Stimulated activated CD8-positive, alpha-beta memory T cell treated with anti-CD3 and anti-CD28 coated beads, Interleukin-7, amount 100 ng/mL, for 1 hour (primary cell): ENCODE measurements at regions not wholly inside any gene's neighbourhood (a gene's known extent, or its start where the extent isn't known, plus 50 kb on each side); places are given as distances from the start of the nearest gene placed in this dataset.
"Not testable (repeated sequence)": the region's sequence is repeated elsewhere in the genome, so short reads cannot be mapped to it uniquely, and the experiment has no call there.

ENCODE experiments used
- DNase-seq, 2 donors: peaks; one replicate each; pipeline ENCODE4 v3.0.0-alpha.2; 2020; ENCODE audit warnings: low read depth in 2 of 2

DNA sequence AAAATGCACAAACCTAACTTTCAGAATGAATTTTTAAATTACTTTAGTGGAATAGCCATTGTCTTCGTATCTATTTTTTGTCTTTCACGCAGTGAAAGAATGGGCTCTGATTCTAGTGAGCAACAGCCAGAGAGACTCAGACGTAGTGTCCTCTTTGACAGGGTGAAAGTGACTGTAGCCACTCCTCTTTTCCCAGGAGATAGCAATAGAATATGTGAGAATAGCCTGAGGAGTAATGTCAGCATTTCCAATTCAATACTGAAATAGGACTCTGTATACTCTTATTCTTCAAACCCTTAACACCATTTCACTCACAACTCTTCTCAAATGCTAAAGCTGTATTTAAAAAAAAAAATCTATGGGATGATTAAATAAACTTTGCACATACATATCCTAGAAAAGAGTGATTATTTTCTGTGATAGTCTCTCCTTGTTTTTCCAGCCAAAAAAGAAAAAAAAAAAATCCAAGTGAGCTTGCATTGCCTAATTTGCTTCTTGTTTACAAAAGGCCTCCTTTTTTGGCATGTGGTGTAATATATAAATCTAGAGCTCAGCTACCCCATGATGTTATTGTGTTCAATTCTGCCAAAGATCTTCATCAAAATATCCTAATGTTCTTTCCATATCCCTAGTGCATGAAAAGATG lies 626.1 kb upstream of the SLITRK6 start:
- DNase-seq, result no peak

DNA sequence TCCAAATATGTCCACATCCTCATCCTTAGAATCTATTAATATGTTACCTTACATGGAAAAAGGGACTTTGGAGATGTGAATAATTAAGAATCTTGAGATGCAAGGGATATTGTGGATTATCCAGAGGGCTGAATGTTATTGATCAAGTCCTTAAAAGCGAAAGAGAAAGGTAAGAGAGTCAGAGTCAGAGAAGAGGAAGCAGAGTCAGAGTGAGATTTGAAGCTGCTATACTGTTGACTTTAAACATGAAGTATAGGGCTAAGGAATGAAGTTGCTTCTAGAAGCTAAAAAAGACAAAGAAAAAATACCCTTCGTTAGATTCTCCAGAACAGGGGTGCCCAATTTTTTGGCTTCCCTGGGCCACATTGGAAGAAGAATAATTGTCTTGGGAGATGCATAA lies 627.2 kb upstream of the SLITRK6 start:
- DNase-seq, result no peak

DNA sequence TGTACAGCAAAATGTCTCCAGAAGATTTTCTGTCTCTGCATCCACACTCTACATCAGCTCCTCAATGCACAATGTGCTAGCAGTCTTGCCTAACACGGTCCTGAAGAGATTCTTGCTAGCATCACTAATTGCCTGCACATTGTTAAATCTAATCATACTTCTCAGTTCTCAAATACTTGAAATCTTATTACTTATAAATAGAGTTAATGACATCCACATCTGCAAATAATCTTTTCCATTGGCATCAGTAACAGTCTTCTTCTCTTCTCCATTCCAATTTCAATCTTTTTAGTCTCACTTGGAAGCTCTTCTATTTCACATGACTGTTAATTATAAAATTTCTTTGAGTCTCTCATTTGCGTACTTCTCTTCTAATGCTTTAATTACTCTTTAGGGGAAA lies 630.5 kb upstream of the SLITRK6 start:
- DNase-seq, result no peak

DNA sequence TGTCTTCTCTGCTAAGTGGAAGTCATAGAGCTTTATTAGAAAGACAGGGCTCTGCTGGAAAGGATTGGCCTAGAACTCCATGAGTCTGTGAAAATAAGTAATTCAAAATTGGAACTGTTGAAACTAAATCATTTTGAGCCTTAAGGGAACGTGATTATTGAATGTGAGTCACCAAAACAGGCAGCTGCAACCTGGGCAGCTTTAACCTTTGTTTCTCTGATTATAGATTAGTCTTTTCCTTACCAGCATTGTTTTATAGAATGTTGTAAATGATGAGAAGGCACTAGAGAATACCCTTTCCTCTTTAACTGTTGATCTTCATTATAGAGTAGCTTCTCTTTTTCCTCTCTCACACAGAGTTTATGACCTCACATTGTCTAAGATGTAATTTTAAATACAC lies 638.8 kb upstream of the SLITRK6 start:
- DNase-seq, result no peak

DNA sequence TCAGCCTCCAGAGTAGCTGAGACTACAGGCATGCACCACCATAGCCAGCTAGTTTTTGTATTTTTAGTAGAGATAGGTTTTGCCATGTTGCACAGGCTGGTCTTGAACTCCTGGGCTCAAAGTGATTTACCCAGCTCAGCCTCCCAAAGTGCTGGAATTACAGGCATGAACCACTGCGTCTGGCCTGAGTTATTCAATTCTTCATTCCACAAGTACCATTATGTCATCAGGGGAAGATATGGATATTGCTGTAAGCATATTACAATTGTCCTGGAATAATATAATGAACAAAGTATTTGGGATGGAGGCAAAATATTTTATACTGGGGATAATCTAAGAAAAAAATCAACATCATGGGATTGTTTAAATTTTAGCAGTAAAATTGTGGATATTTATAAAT lies 646.0 kb upstream of the SLITRK6 start:
- DNase-seq, result no peak

DNA sequence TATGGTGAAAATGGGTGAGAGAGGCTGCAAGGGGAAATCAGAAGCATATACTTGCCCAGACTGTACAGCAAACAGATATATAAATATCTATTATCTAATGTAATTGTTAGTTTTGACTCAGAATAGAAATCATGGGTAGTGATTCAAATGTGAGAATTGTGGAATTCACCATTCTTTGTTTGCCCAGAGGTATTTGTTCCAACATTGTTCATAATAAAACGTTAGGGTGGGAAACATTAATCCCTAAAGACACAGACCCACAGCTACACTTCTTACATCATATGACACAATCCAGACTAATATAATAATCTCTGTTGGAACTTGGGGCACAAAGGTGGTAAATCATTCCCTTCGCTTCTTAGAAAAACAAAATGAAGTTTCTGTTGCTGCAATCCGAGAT lies 646.5 kb upstream of the SLITRK6 start:
- DNase-seq, result no peak

DNA sequence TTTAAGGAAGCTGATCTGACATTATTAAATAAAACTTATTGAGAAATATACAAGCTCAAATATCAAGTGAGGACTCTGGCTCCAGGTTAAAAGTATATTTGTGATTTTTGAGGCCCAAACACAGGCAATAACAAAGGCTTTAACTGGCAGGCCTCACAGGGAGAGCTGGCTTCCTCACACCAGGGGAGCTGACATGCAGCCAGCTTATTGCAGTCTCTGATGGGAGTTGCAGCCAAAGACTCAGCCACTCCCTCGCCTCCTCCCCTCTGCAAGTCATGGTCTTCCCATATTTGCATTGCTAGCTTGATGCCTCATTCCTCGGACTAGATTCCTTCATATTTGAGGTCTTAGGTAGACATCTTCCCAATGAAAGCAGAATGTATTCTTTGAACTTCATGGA lies 647.1 kb upstream of the SLITRK6 start:
- no peak for DNase-seq

DNA sequence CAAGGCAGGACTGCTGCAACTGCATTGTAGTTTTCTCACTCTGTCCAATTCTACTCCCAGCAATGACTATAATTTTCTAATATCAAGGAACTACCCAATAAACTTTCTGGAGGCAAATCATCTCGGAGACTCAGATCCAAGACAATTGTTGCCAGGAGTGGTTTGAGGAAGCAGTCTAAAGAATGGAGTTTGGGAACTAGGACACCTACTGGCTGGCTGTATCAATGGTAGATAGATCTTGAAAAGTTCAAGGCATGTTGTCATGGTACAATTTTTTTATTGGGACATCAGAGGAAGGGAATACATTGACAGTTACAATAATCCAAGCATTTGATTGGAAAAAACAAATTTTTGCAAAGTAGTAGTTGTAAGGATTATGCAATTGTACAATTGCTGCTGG lies 648.3 kb upstream of the SLITRK6 start:
- no peak for DNase-seq

DNA sequence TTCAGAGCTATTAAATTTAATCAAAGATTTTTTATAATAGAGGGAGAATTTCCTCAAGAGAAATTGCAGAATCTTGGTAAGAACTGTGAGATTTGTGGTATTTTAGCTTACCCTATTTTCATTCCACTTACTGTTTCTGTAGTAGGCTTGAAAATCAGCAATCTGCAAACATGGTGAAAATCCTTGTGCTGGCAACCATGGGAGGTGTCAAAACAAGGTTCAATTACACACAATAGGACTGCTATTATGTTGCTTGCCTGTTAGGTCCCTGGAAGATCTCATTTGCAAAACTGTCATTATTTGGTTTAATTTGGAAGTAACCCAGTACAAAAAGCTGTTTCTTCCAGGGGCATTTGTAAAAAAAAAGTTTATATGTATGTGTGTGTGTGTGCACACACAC lies 662.8 kb upstream of the SLITRK6 start:
- no peak for DNase-seq

DNA sequence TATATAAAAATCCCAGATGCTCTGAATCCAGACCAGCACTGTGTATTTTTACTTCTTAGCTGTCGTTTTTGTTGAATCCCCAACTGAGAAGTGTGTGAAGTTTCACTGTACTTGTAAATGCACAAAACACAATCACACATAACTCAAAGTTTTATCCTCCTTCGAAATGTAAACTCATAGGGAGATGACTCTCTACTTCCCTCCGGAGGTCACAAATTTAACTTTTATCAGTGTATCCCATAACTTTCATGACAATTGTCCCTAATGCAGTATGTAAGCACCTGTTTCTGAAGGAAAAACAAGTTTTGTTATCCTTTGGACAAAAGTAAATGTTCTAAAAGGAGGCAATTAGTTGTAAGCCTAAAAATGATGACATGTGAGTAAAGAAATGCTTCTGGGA lies 665.0 kb upstream of the SLITRK6 start:
- DNase-seq, result no peak

DNA sequence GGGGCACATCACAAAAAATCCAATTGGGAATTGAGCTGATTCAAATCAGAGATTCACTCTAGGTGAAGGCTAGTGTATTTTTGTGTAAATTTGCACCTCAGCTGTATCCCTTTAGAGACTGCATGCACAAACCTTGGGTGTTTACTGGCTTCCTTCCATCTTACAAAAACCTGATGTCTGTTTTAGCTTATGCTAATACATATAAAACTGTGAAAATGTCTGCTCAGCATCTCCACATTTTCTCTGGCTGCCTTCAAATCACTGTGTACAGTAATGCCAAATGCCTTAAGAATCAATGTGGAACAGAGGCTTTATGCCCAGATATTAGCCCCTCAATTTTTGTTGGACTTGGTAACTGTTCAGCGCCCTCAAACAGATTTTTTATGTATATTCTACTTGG lies 675.8 kb upstream of the SLITRK6 start:
- no peak for DNase-seq

DNA sequence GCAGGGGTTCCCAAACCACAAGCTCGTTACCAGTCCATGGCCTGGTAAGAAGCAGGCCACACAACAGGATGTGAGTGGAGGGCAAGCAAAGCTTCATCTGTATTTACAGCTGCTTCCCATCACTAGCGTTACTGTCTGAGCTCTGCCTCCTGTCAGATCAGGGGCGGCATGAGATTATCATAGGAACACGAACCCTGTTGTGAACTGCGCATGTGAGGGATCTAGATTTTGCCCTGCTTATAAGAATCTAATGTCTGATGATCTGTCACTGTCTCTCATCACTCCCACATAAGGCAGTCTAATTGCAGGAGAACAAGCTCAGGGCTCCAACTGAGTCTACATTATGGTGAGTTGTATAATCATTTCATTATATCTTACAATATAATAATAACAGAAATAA lies 677.4 kb upstream of the SLITRK6 start:
- no peak for DNase-seq

DNA sequence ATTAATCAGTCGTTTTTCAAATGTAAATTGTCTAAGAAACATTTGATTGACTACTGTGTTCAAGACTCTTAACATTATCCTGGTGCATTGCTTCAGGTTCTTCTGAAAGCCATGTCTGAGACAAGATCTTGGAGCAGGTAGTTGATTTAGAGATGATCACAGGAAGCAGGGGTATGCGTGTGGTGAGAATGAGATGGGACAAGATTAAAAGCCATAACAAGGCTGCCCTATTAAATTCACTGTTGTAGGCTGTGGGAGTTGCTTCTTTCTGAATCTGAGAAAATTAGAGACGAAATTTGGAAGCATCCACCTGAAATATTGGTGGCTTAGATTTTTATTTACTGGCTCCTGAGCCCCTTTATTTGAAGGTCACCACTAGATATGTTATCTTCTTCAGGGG lies 687.4 kb upstream of the SLITRK6 start:
- no peak for DNase-seq

DNA sequence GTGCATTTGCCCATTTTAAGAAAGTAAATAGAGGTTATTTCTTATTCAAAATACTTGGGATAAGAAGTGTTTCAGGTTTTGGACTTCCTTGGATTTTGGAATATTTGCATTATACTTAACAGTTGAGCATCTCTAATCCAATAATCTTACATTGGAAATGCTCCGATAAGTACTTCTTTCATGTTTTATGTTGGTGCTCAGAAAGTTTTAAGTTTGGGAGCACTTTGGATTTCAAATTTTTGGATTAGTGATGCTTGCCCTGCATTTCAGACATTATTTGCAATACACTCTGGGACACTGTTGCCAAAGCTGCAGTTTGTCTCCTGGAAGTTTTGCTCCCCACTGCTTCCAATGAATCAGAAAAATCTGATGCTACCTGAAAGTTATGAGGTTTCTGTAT lies 691.9 kb upstream of the SLITRK6 start:
- DNase-seq, result no peak

DNA sequence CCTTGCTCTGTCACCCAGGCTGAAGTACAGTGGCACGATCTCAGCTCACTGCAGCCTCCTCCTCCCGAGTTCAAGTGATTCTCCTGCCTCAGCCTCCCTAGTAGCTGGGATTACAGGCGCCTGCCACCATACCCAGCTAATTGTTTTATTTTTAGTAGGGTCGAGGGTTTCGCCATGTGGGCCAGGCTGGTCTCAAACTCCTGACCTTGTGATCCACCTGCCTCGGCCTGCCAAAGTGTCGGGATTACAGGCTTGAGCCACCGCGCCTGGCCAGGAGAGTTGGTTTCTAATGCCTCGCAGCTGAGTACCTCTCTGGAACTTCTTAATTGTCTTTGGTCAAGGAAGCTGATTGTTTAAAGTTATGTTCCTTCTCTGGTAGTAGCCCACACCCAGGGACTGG lies 702.7 kb upstream of the SLITRK6 start:
- not testable (repeated sequence) for DNase-seq

DNA sequence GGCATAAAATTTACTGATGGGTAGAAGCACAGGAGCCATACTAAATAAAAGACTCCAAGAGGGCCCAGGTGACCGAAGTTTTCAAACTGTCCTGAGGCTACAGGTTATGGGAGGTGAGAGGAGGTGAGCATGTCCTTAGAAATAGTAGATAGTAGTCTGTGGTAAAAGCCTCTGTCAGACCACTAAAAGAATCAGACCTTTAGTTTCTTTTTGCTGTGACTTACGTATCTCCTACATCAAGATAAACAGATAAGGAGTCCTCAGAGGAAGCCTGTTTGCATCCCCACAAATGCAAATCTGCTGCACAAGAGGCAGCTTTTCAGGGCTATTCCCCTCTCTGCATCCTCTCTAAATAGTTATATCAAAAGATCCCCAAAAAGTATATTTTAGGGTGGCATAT lies 711.6 kb upstream of the SLITRK6 start:
- no peak for DNase-seq

DNA sequence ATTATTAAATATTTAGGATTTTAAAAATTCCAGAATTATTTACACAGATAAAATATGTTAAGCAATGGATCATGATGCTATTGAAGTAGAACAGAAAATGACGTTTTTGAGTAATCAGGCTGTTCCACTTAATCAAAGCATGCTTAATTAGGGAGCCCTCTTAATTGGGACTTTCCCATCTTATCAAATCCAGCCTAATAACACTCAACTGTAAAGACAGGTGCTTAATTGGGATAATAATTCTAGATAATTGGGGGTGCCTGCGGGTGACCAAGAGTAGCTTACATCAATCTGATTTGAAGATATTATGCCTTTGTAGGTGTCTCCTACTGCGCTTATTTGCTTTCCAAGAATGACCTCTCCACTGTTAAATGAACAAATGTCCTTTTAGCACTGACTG lies 742.2 kb upstream of the SLITRK6 start:
- DNase-seq, result no peak

DNA sequence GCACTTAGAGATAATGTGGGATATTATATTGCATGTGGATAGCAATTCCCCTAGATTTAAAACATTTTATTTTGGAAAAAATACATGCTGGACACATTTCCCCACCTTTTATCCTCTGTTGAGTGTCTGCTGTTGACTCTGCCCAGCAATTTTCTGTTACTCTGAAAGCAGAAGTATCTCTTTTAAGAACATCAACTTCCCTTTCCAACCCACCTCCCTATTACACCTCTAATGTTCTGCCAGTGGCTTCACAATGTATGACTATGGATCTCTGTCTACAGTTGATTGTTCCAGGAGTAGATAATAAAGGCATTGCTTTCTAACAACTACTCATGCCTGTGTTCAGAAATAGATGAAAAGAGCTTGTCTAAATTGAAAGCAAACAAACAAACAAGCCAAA lies 754.8 kb upstream of the SLITRK6 start:
- no peak for DNase-seq

DNA sequence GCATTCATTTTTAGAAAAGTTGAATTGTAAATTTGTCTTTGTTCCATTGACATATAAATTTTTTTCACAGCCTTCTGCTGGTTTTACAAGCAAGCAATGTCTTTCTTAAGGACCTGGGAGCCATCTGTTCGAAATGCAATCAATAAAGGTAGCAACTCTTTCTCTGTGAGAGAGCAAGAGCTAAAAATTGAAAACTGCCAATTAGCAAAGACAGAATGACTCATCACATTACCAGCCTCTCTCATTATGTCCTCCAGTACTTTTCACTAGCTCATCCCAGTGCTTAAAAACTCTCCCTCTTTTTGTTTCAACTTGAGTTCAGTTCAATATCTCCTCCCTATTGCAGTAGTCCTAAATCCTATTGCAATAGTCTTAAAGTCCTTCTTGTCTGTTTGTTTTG lies 760.7 kb upstream of the SLITRK6 start:
- DNase-seq, result no peak

DNA sequence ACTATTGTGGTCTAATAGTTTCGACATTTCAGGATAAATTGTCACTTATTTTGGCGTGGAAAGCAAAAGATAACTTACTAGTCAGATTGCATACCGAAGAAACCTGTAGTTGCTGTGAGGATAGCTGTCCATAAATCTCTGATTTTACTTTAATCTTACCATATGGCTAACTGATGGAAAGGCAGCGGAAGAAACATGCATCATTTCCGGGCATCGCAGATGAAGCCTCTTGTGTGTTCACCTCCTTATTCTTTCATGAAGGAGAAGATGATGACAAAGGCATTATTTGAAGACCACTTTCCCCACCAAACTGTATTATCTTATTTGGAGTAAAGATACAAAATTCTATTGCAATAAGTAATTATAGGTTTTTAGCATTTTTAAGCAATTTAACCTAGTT lies 763.6 kb upstream of the SLITRK6 start:
- DNase-seq, result no peak

DNA sequence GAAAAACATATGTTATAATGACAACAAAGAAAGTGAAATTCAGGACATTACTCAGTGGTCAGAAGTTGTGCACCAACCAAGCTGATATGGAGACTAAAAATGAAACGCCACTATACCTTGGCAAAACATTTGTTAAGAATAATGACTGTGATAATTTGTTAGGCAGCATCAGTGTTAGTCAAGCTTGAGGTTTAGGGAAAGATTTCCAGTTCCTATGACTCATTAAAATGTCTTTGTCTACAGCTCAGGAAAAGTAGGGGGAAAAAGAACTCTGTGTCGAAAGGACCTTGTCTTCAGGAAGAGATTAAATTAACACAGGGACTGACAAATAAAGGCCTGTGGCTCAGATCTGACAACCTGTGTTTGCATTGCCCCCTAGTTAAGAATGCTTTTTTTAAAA lies 764.1 kb upstream of the SLITRK6 start:
- DNase-seq, result no peak

DNA sequence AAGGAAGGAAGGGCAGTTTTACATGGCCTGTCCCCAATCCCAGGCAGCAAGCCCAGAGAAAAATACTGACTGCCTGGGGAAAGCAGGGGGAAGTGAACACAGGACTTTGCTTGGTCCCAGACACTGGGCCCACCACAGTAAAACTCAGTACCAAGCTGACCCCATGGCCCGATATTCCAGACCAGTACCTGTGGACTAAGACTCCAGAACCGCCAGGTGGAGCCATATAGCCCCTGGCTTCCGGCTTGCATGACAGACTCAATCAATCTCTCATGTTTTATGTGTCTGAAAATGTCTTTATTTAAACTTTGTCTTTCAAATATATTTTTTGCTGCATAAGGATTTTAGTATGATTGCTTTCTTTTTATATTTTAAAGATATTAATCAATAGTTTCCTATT lies 767.9 kb upstream of the SLITRK6 start:
- no peak for DNase-seq

DNA sequence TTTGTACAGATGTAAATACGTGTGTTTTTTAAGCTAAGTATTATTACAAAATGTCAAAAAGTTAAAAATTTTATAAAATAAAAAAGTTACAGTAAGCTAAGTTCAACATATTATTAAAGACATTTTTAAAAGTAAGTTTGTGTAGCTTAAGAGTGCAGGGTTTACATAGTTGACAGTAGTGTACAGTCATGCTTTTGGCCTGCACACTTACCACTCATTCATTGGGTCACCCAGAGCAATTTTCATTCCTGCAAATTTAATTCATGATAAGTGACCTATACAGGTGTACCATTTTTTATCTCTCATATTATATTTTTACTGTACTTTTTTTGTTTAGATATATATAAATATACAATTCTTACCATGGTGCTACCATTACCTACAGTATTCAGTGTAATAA lies 769.9 kb upstream of the SLITRK6 start:
- no peak for DNase-seq

DNA sequence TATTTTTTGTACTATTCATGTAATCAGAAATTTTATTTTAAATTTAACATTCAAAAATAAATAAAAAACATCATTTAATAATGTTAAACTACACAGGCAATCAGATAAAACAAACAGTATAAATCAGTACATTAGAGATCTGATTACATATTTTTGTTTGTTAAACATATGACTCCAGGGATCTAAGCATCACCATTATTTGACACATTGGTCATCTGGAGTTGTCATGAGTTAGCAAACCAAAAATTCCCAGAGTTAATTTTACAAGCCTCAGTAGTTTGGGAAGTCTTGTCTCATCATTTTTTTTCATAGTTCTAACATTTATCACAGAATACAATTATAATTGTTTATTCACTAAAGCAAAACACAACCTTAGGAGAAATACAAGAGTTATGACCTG lies 770.8 kb upstream of the SLITRK6 start:
- DNase-seq, result no peak

DNA sequence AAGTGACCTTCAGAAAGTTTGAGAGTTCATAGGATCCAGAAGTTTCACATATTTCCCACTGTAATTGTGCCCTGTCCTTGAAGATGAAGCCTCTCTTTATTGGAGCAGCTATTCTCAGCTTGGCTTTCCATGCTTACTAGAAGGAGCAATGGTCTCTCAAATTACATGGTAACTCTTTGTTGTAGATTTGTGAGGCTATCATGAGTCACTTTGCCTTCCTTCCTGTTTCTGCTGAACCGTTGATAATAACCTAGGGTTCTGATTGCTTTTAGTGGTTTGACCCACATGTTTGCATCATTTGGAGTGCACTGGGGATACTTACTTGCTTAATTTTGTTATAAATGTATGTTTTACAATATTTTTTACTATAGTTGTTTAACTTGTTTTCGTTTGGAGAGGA lies 772.9 kb upstream of the SLITRK6 start:
- DNase-seq, result no peak
